ENCODE measurements at regions not wholly inside any gene's neighbourhood (a gene's known extent, or its start where the extent isn't known, plus 50 kb on each side); places are given as distances from the start of the nearest gene placed in this dataset.
"Not testable (repeated sequence)": the region's sequence is repeated elsewhere in the genome, so short reads cannot be mapped to it uniquely, and the experiment has no call there.

GRCh38 chr1:30132602-30133286 lies 590.6 kb downstream of the MATN1 start:
- no peak for DNase-seq

DNA sequence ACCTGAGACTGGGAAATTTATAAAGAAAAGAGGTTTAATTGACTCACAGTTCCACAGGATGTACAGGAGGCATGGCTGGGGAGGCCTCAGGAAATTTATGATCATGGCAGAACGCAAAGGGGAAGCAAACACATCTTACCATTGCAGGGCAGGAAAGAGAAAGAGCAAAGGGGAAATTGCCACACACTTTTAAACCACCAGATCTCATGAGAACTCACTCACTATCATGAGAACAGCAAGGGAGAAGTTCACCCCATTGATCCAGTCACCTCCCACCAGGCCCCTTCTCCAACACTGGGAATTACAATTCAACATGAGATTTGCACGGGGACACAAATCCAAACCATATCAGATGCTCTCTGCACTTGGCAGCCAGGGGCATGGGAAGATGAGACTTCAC lies 592.8 kb downstream of the MATN1 start:
- not testable (repeated sequence) for DNase-seq

DNA sequence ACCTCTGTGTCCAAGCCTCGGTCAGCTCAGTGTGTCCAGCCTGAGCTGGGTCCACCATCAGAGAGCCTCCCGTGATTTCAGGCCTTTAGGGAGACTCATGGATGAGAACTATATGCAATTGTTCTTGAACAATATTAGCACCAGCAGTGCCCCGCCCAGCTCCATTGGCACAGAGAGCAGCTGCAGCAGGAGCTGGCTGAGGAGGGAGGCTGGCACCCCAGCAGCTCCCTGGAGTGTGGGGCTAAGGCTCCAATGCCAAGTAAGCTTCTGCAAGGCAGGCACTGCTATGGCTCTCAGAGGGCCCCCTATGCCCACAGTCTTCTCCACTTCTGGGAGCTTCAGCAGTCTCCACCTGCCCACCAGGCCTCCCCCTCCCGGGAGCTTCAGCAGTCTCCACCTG lies 593.3 kb downstream of the MATN1 start:
- no peak for DNase-seq

- no peak for DNase-seq
These were observed 593.8 kb downstream of the MATN1 start for GRCh38 chr1:30129421-30130055.

- no peak for DNase-seq
These were observed 594.4 kb downstream of the MATN1 start for GRCh38 chr1:30129001-30129408.

DNA sequence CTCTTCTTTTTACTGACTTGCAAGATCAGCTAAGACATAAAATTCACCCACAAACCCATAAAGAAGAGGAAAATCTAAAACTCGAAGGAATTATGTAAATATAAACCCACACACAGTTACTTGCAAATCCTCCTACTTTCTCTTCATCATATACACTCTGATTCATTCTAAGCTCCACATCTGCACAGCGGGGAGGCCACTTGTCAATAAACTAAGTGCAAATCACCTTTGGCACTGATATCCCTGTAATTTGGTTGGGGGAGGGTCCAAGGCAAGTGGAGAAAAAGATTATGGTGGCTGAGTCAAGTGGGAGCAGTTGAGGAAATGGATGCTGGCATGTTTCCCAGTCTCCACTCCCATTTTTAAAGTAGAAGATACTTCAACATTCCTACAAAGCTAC lies 596.5 kb downstream of the MATN1 start:
- no peak for DNase-seq

DNA sequence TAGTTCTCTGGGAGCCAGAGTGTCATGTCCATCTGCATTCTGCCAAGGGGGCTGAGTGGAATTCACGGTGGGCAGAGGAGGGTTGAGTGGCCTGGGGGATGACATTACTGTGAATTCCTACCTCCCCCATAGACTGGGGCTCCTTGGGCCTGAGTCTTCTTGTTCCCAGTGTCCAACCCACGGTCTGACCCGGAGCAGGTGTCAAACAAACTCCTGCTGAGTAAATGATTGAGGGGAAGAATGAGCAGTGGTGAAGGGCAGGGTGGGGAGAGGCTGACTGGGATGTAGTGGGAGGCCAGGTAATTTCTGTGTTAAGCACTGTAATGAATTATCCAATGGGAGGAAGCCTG lies 597.6 kb downstream of the MATN1 start:
- DNase-seq: no peak

- no peak for DNase-seq
These were observed 598.2 kb downstream of the MATN1 start for GRCh38 chr1:30125021-30125820.

GRCh38 chr1:30123896-30124295 lies 599.5 kb downstream of the MATN1 start:
- no peak for DNase-seq

DNA sequence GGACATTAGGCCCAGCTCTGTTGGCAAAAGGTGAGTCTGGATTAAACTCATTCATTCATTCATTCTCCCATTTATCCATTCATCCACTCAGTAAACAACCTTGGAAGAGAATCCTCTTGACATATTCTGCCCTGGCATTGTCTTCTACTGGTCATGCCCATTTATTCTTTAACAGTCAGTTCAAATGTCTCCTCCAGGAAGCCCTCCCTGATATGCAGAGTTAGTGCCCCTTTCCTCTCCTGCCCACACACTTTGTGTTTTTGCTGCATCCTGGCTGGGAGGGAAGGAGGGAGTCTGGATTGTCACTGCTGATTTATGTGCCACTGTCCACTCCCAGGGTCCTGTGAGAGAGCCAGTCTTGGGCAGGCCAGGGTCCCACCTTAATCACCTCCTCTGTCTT lies 600.3 kb downstream of the MATN1 start:
- no peak for DNase-seq

GRCh38 chr1:30120245-30121000 lies 603.0 kb downstream of the MATN1 start:
- no peak for DNase-seq

GRCh38 chr1:30117685-30118084 lies 605.7 kb downstream of the MATN1 start:
- no peak for DNase-seq

DNA sequence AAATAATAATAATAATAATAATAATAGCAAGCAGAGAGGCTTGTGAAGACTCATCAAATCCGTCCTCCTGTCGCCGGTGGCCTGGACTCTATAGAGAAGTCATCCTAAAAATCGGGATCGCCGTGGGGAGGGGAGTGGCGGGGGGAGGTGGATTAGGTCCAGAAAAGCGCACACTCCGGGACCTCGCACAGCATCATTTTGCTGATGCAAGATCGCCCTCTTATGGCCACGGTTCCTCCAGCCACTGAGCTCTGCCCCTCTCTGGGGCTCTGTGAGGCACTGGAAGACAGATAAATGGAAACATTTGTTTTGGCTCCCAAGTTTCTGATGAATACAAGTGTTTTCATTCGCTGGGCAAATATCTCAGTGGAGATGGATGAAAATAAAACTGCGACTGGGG lies 612.0 kb downstream of the MATN1 start:
- no peak for DNase-seq

DNA sequence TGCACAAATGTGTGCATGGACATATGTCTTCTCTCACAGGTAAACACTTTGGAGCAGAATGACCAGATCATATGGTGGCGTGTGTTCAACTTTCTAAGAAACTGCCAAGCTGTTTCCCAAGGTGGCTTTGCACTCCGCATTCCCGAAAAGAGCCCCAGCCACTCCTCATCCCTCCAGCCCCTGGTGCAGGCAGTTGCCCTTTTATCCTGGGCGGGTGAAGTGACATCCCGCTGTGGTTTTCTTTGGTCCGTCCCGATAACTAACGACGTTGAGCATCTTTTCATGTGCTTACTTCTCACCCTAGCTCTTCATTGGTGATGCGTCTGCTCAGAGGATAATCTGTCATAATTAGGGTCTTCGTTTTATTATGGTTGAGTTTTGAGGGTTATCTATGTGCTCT lies 612.5 kb downstream of the MATN1 start:
- no peak for DNase-seq

DNA sequence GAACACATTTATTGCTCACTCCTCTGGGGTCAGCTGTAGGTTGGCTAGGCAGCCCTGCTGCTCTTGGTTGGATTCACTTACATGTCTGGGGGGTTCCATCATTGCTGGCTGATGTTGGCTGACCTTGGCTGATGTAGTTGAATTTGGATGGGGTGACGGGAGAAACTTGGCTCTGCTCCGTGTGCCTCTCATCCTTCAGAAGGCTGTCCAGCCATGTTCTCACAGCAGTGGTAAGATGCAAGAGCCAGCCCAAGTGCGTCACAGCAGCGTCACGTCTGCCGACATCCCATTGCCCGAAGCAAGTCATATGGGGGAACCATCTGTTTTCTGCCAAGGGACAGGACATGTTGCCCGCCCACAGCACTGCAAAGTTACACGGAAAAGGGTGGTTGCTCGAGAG lies 613.5 kb downstream of the MATN1 start:
- no peak for DNase-seq

DNA sequence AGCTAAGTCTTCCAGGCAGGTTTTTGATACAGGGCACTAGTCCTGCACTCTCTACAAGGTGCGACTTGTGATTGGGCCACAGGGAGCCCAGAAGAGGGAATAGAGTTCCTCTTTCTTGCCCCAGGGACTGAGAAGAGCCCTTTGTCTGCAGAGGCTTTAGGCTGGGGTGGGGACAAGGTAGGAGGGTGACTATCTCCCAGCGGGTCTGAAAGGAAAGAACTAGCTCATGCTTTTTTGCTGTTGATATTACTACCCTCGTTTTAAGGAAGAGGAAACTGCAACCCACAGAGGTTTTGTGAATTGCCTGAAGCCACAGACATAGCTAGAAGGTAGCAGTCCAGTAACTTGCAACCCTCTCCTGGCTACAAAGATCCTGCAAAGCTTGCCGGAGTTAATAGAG lies 615.2 kb downstream of the MATN1 start:
- DNase-seq: no peak

GRCh38 chr1:30106125-30106524 lies 617.3 kb downstream of the MATN1 start:
- no peak for DNase-seq

DNA sequence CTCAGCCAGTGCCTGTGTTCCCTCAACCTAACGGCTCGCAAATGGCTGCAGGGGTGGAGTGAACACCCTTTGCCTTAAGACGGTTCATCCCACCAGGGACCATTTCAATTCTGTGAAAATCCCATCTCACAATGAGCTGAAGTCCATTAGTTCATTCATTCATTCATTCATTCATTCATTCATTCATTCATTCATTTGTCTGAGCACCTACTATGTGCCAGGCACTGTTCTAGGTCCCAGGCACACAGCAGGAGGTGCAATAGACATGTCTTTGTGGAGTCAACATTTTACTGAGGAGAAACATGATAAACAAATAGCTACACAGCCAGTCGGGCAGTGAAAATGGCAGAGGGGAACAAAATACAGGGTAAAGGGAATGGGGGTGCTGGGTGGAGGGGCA lies 618.8 kb downstream of the MATN1 start:
- DNase-seq: no peak

DNA sequence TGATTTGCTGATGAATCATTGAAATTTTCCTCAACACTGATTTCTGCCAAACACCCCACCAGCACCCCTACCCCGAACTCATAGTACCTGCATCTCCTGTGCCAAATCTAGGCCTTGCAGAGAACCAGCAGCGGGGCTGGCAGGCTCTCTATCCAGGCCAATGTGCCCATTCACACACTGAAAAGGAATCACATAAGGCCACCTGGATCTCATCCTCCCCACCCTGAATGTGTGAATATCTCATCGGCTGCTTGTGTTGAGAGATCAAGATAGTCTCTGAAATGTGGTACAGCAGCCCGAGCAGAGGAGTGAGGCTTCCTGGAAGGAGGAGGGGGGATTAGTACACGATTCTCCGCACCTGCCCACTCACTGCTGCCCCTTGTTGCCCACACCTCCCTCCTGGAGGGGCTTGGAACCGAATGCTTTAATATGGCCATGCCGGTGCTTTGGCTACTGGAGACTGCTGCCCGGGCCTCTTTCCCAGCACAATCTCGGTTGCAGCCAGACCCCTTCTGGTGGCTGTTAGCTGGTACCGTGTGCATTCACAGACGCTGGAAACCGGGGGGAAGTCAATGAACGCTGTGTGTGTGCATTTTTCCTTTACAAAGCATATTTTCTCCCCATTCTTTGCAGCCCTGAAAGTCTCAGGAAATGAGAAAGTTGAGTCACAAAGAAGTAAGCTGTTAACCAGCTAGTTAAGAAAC lies 619.5 kb downstream of the MATN1 start:
- DNase-seq: no peak

GRCh38 chr1:30102605-30103004 lies 620.8 kb downstream of the MATN1 start:
- DNase-seq: no peak

DNA sequence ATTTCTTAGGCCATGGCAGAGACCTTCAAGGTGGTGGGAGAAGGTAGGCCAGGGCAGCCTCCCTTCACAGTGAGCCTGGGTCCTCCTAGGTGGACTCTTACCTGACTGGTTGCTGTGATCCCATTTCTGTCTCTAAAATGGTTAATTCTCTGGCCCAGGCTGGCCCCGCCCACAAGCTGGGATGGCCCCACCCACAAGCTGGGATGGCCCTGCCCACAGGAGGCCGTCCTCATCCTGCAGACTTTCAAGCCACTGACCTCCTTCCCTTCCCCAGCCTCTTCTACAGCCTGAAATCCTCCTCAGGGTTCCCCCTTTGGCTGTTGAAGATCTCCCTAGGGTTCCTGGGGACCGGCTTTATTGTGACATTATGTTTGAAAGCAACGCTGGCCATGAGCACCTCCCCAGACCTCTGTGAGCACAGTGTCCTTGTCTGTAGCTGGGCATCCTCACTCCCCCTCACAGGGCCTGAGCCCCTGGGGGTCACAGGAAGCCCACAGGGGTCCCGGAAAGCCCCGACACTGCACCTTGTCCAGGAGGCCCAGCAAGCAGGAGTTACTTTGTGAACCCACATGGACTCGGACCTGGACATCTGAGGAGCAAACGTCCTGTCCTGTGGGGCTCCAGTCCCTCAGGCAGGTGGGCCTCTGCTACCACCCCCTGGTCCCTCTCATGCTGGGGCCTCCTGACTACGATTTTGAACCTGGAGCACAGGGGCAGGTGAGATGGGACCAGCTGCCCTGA lies 621.7 kb downstream of the MATN1 start:
- no peak for DNase-seq

GRCh38 chr1:30101016-30101415 lies 622.4 kb downstream of the MATN1 start:
- no peak for DNase-seq
